ENCODE measurements at regions not wholly inside any gene's neighbourhood (a gene's known extent, or its start where the extent isn't known, plus 50 kb on each side); places are given as distances from the start of the nearest gene placed in this dataset.

DNA sequence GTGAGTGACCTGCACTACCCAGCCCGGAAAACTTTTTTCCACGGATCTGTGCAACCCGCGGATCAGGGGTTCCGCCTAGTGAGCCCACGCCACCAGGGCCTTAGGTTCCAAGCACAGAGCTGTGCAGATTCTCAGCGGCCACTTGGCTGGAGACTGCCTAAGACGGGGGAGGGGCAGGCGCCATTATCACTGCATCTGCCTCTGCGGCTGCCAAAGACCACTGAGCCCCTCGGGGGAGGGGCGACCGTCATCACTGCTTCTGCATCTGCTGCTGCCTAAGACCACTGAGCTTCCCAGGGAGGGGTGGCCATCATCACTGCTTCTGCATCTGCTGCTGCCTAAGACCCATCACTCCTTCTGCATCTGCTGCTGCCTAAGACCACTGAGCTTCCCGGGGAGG, 460.2 kb downstream of the OCA2 start:
- Histone ChIP-seq H3K36me3 (no peaks in the 10 kb centered on the region), H3K27me3 (no peaks in the 10 kb centered on the region), H2AFZ (replicated peaks) (no peak overlapping the region), H3F3A (ENCODE audit: low read depth) (no peaks in the 10 kb centered on the region), H4K20me1 (ENCODE audit: low read depth) (no peaks in the 10 kb centered on the region), H3K79me2 (ENCODE audit: low read depth) (no peaks in the 10 kb centered on the region), H3K27ac (no peak overlapping the region), H3K9me3 (ENCODE audit: low read depth) (no peaks in the 10 kb centered on the region), H3K9ac (no peak overlapping the region), H3K4me2 (no peak overlapping the region), H3K4me3 (no peak overlapping the region), H3K4me1 (peaks cover 13% of the 10 kb centered on the region)
- peak; percentile 8 for DNase-seq (ENCODE audit: low spot score)
- Mint-ChIP-seq H3K4me1 (peaks cover 12% of the 10 kb centered on the region), H3K27me3 (ENCODE audit: insufficient read depth, low read depth) (no peaks in the 10 kb centered on the region), H3K36me3 (no peaks in the 10 kb centered on the region), H3K4me3 (no peak overlapping the region), H3K27ac (no peak overlapping the region), H3K9me3 (peaks cover 24% of the 10 kb centered on the region)
- TF ChIP-seq EZH2phosphoT487 (IDR thresholded peaks at IDR 0.05), result no peak
- TF ChIP-seq, protein P1, sequence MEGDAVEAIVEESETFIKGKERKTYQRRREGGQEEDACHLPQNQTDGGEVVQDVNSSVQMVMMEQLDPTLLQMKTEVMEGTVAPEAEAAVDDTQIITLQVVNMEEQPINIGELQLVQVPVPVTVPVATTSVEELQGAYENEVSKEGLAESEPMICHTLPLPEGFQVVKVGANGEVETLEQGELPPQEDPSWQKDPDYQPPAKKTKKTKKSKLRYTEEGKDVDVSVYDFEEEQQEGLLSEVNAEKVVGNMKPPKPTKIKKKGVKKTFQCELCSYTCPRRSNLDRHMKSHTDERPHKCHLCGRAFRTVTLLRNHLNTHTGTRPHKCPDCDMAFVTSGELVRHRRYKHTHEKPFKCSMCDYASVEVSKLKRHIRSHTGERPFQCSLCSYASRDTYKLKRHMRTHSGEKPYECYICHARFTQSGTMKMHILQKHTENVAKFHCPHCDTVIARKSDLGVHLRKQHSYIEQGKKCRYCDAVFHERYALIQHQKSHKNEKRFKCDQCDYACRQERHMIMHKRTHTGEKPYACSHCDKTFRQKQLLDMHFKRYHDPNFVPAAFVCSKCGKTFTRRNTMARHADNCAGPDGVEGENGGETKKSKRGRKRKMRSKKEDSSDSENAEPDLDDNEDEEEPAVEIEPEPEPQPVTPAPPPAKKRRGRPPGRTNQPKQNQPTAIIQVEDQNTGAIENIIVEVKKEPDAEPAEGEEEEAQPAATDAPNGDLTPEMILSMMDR (IDR thresholded peaks at IDR 0.05), result no peak
- TF ChIP-seq EZH2 (IDR thresholded peaks at IDR 0.05), result no peak

DNA sequence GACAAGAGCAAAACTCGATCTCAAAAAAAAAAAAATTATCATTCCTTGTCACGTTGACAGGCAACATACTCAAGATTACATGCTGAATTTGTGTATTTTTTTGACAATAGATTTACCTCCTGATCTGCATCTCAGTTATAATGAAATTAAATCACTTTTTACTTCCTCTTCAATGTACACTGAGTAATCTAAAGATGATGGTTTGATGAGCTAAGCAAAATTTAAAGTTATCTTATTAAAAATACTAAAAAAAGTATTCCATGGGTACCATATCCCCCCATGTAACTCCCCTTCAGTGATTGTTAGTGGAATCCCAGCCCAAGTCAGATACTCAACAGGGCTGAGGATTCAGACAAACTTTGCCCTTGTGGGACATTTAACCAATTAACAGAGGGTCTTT, 463.2 kb downstream of the OCA2 start:
- Histone ChIP-seq H3K9ac (no peak overlapping the region), H2AFZ (replicated peaks) (no peak overlapping the region), H3K27ac (no peak overlapping the region), H3F3A (ENCODE audit: low read depth) (no peaks in the 10 kb centered on the region), H3K79me2 (ENCODE audit: low read depth) (no peaks in the 10 kb centered on the region), H3K9me3 (ENCODE audit: low read depth) (no peaks in the 10 kb centered on the region), H3K27me3 (no peaks in the 10 kb centered on the region), H3K4me3 (no peak overlapping the region), H3K4me2 (no peak overlapping the region), H4K20me1 (ENCODE audit: low read depth) (no peaks in the 10 kb centered on the region), H3K4me1 (peaks cover 13% of the 10 kb centered on the region), H3K36me3 (no peaks in the 10 kb centered on the region)
- Mint-ChIP-seq H3K9me3 (peaks cover 4% of the 10 kb centered on the region), H3K36me3 (no peaks in the 10 kb centered on the region), H3K27me3 (ENCODE audit: insufficient read depth, low read depth) (no peaks in the 10 kb centered on the region), H3K4me1 (peaks cover 12% of the 10 kb centered on the region), H3K27ac (no peak overlapping the region), H3K4me3 (no peak overlapping the region)
- DNase-seq (ENCODE audit: low spot score), result no peak
- TF ChIP-seq, protein P1 (IDR thresholded peaks at IDR 0.05), result no peak
- TF ChIP-seq EZH2 (IDR thresholded peaks at IDR 0.05), result no peak
- no peak for TF ChIP-seq EZH2phosphoT487 (IDR thresholded peaks at IDR 0.05)

DNA sequence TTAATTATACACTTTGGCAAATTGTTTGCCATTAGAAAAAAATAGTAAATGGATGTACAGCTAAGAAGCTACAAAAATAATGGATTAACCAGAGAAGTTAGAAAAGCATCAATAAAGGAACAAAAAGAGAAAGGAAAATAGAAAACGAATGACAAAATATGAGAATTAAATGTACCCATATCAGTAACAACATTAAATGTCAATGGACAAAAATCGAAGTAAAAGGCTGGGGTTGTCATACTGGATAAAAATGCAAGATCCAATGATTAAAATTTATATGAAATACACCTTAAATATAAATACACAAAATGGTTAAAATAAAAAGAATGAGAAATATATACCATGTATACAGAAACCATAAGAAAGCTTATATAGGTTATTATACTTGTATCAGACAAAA, 470.6 kb downstream of the OCA2 start:
- Histone ChIP-seq H3K27ac (no peak overlapping the region), H3K9ac (no peak overlapping the region), H3K9me3 (ENCODE audit: low read depth) (peaks cover 9% of the 10 kb centered on the region), H3K36me3 (peaks cover 10% of the 10 kb centered on the region), H3K27me3 (no peaks in the 10 kb centered on the region), H3K79me2 (ENCODE audit: low read depth) (no peaks in the 10 kb centered on the region), H3K4me3 (no peak overlapping the region), H2AFZ (replicated peaks) (no peak overlapping the region), H3F3A (ENCODE audit: low read depth) (no peaks in the 10 kb centered on the region), H3K4me1 (no peaks in the 10 kb centered on the region), H3K4me2 (no peak overlapping the region), H4K20me1 (ENCODE audit: low read depth) (no peaks in the 10 kb centered on the region)
- H3K27ac Mint-ChIP-seq, result no peak overlapping the region
- H3K4me1 Mint-ChIP-seq, result peaks cover 3% of the 10 kb centered on the region
- TF ChIP-seq, protein P1 (IDR thresholded peaks at IDR 0.05), result no peak
- TF ChIP-seq EZH2phosphoT487 (IDR thresholded peaks at IDR 0.05) (no peak), EZH2 (IDR thresholded peaks at IDR 0.05) (no peak)
- H3K9me3 Mint-ChIP-seq, result peaks cover 24% of the 10 kb centered on the region
- H3K27me3 Mint-ChIP-seq (ENCODE audit: insufficient read depth, low read depth), result no peaks in the 10 kb centered on the region
- no peaks in the 10 kb centered on the region for H3K36me3 Mint-ChIP-seq
- no peak for DNase-seq (ENCODE audit: low spot score)
- no peak overlapping the region for H3K4me3 Mint-ChIP-seq

Measured in neural progenitor cell (in vitro differentiated cells).